Medulla oblongata (tissue), 1 donor: ENCODE measurements at regions not wholly inside any gene's neighbourhood (a gene's known extent, or its start where the extent isn't known, plus 50 kb on each side); places are given as distances from the start of the nearest gene placed in this dataset.

ENCODE experiments used
- DNase-seq: peaks from one replicate; pipeline ENCODE4 v3.0.0-alpha.2; 2015; ENCODE audit errors: extremely low spot score

- no peak for DNase-seq
Measured at GRCh38 chr10:58885146-58885545, 291.3 kb upstream of the PHYHIPL start.

GRCh38 chr10:58885686-58886345 lies 290.6 kb upstream of the PHYHIPL start:
- no peak for DNase-seq

- no peak for DNase-seq
Measured at GRCh38 chr10:58886406-58886805, 290.0 kb upstream of the PHYHIPL start.

GRCh38 chr10:58887474-58887873 lies 289.0 kb upstream of the PHYHIPL start:
- DNase-seq = no peak

- DNase-seq = no peak
Measured at GRCh38 chr10:58888957-58889356, 287.5 kb upstream of the PHYHIPL start.

- DNase-seq = peak; percentile 29
Measured at GRCh38 chr10:58892031-58892531, 284.4 kb upstream of the PHYHIPL start.

- DNase-seq = no peak
Measured at GRCh38 chr10:58894929-58895328, 281.5 kb upstream of the PHYHIPL start.

- DNase-seq = no peak
Measured at GRCh38 chr10:58896229-58896628, 280.2 kb upstream of the PHYHIPL start.

- DNase-seq = no peak
Measured at GRCh38 chr10:58897236-58897635, 279.2 kb upstream of the PHYHIPL start.

- DNase-seq = no peak
Measured at GRCh38 chr10:58897708-58898107, 278.7 kb upstream of the PHYHIPL start.

GRCh38 chr10:58898854-58899573 lies 277.4 kb upstream of the PHYHIPL start:
- no peak for DNase-seq

- DNase-seq = no peak
Measured at GRCh38 chr10:58901092-58901646, 275.3 kb upstream of the PHYHIPL start.

- no peak for DNase-seq
Measured at GRCh38 chr10:58903071-58903470, 273.4 kb upstream of the PHYHIPL start.

- no peak for DNase-seq
Measured at GRCh38 chr10:58909881-58910280, 266.6 kb upstream of the PHYHIPL start.

GRCh38 chr10:58913717-58914116 lies 262.7 kb upstream of the PHYHIPL start:
- peak; percentile 28 for DNase-seq

- no peak for DNase-seq
Measured at GRCh38 chr10:58918887-58919286, 257.6 kb upstream of the PHYHIPL start.

GRCh38 chr10:58919927-58920654 lies 256.4 kb upstream of the PHYHIPL start:
- peak; percentile 9 for DNase-seq

GRCh38 chr10:58920655-58921003 lies 255.8 kb upstream of the PHYHIPL start:
- no peak for DNase-seq

- DNase-seq = peak; percentile 35
Measured at GRCh38 chr10:58921421-58921855, 255.0 kb upstream of the PHYHIPL start.

GRCh38 chr10:58925381-58925780 lies 251.1 kb upstream of the PHYHIPL start:
- no peak for DNase-seq

- DNase-seq = no peak
Measured at GRCh38 chr10:58930500-58930899, 245.9 kb upstream of the PHYHIPL start.

GRCh38 chr10:58932126-58932525 lies 244.3 kb upstream of the PHYHIPL start:
- no peak for DNase-seq
